ENCODE measurements at regions not wholly inside any gene's neighbourhood (a gene's known extent, or its start where the extent isn't known, plus 50 kb on each side); places are given as distances from the start of the nearest gene placed in this dataset.

DNA sequence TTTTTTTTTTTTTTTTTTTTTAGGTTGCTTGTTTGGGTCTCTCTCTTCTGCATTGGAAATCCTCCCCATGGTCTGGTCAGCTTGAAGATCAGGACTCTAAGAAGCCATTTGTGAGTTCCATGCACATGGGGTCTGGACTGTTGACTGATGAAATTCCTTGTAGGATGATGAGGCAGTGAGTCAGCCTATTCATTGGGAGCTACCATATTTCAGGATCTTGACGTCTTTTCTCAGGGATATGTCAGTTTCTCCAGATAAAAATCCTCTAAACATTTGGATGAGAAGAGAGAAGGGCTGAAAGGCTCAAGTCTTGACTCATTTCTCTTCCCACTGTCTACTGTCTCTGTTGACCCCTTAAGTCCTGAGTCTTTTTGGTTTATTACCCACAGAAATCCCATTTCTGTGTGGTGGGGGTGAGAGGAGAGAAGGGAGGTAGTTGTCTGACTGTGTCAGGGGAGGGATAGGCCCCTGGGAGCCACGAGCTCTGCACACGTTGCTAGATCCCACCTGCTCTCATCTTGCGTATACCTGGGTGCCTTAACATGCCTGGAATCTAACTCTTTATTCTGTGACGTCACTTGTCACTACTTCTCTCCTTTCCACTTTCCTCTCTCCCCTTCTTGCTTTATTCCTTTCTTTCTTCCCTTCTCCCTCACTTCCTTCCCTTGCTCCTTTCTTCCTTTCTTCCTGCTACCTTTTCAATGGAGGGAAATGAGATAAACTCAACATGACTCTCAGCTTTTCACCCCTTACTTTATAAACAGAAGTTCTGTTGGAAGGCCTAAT, 333.1 kb upstream of the XYLT1 start:
- no peak for DNase-seq (ENCODE audit: low read depth in 2 of 2)

DNA sequence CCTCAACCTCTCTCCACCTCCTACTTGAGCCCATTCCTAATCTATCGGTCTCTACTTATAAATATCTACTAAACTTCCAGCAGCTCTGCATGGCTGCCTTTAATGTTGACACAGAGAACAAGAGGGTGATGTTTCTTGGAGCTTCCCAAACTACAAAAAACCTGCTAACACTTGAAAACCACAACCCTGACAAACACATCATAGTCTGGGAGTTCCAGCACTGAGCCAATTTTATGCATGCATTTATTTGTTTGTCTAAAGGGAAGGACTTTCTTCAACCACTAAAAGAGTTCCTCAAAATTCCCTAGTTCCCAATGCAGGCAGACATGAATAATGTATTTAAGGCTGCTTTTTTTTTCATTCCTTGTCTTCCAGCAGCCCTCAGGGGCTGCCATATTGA, 331.8 kb upstream of the XYLT1 start:
- no peak for DNase-seq (ENCODE audit: low read depth in 2 of 2)

DNA sequence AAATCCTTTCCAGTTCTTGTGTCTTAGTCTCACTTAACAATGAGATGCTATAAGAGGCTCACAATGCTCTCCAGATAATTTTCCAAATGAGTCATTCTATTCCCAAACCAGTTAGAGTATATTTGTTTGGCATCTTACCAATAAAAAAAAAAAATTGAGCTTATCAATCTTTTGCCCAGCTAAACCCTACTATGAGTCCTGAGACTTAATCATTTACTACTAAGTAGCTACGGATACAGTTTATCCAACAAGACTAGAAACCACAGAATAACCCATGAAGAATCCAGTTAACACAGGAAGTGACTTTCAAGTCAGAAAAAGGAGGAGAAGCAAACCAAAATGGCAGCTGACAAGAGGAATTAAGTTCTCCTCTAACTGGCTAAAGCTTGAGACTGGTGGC, 330.3 kb upstream of the XYLT1 start:
- DNase-seq (ENCODE audit: low read depth in 2 of 2), result no peak

DNA sequence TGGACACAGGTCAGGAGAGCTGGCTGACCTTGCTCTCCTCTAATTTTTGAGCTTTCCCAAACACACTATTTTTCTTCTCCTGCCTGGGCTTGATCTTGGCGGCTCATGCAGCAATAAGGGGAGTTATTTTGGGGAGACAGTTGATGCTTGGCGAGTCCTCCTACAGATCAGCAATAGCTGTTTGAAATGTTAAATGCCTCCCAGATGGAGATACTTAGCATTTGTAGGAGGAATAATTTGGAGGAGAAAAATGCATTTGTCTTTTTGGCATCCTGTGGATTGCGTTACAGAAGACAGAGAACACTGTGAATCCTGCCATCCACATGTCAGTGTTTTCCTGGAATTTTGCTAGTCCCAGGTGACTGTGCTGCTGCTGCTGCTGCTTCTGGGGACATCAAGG, 328.0 kb upstream of the XYLT1 start:
- DNase-seq (ENCODE audit: low read depth in 2 of 2), result no peak

DNA sequence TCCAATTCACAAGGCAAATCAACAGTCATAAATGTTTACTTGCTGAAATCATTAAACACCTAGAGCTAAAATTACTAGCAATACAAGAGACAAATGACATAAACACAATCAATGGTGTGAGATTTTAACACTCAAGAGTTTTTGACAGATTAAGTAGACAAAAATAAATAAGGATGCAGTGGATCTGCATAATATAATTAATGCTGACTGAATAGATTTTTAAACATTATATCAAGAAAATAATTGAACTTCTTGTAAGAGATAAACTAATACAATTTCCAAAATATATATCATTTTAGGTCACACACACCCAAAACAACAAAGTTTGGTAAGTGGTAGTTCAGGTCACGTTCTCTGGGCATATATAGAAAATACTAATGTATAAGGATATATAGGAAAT, 322.6 kb upstream of the XYLT1 start:
- DNase-seq (ENCODE audit: low read depth in 2 of 2), result no peak

DNA sequence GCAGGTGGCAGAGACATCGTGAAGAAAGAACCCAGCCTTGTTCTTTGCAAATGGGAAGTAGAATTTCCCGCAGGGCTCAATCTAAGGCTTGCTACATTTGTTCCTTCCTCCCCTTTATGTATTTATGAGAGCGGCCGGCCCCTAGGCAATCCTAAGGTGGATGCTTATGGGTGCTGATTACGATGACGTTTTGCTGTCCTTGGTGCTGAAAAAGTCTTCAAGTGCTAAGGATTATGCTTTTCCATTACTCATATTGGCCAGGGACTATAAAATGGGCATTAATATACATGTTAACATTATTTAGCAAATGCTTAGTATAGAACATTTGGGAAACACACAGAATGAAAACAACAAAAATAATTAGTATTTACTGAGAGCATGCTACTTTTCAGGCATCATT, 313.3 kb upstream of the XYLT1 start:
- DNase-seq (ENCODE audit: low read depth in 2 of 2), result no peak

DNA sequence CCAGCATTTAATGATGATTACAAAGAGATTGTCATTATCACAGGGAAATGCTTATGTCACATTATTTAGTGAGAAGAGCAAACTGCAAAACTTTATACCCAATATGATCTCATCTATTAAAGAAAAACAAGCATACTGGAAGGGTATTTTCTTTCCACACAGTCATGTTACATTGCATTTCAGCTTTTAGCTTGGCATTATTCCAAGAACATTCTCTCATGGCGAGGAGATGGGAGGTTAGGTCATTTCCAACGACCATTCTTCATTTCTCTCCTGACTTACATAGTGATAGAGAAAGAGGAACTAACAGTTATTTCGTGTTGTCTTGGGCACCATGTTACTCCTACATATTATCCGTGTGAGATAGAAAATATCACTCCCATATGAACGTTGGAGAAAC, 309.4 kb upstream of the XYLT1 start:
- DNase-seq (ENCODE audit: low read depth in 2 of 2), result no peak

DNA sequence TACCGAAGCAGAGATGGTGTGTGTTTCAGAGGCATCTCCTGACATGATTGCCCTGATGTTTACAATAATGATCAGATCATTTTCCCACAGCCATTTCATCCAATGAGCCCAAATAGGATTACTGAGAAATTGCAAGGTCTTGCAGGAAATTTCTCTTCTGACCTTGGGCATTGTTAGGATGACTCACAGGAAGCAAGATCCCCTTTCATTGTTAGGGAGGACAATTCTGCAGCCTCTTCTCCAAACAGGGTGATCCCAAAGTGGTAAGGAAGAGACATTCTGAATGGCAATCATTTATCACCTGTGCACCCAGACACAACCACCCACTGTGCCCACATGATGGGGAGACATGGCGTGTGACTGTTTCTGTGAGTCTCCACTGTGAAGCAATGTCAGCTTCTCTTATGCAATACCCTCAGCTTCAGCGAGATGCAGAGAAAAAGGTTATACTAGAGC, 306.7 kb upstream of the XYLT1 start:
- no peak for DNase-seq (ENCODE audit: low read depth in 2 of 2)

DNA sequence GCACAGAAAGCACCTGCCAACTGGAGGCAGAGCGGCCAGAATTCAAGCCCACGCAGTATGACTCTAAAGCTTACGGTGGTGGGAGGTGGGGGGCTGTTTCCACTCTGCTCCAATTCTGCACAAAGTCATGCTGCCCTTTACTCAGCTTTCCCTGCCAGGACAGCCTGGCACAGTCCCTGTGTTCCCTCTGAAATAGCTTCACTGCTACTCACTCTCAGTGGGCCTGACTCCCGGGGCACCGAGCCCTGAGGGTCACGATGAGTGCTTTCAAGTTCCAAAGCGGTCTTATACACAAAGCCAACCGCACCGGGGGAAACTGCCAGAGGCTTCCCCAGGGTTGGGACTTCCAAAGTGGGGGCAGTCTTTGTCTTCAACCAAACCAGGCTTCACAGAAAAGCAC, 306.1 kb upstream of the XYLT1 start:
- no peak for DNase-seq (ENCODE audit: low read depth in 2 of 2)

DNA sequence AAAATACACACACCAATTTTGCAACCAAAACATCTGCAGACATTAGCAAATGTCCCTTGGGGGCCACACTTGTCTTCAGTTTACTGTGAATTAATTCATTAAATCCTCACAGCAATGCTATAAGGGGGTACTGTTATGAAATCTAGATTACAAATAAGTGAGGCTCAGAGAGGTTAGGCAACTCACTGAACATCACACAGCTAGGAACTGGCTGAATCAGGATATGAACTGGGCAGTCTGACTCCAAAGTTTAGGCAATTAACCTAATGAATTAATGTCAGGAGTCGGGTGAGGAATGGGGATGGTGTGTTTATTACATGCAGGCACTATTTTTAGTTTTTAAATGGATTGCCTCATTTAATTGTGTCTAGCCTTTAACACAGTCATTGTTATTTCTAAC, 305.7 kb upstream of the XYLT1 start:
- no peak for DNase-seq (ENCODE audit: low read depth in 2 of 2)

DNA sequence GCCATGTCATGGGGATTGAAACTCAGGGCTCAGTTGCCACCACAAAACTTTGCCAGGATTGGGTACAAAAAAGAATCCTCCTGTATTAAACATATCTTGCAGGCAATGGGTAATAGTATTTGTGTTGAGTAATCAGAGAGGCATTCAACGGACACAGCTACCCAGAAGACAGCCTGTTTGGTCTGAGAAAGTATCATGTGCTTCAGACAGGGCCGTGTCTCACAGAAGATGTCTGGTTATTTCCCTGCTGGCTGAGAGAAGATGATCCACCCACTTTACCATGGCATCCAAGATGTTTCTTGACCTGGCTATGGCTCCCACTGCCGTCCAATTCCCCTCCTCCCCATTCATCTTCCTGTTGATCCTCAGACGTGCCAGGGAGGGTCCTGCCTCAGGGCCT, 304.3 kb upstream of the XYLT1 start:
- no peak for DNase-seq (ENCODE audit: low read depth in 2 of 2)

DNA sequence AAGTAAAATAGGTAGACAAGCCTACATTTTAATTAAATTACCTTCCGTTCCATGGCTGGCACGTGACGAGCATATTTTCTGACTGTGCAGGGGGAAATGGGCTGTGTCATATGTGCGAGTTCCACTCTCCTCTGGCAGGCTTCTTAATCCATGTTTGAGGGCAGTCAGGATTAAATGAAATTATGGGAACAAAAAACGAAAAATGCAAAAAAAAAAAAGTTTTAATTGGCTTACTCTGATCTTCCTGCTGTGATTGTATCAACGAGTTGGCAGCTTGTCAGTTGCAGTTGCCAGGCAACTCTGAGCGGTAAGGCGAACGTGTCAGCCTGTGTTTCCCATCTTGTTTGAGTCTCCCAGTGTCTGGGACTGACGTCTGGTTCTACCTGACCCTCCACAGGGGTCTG, 302.9 kb upstream of the XYLT1 start:
- DNase-seq (ENCODE audit: low read depth in 2 of 2), result no peak

DNA sequence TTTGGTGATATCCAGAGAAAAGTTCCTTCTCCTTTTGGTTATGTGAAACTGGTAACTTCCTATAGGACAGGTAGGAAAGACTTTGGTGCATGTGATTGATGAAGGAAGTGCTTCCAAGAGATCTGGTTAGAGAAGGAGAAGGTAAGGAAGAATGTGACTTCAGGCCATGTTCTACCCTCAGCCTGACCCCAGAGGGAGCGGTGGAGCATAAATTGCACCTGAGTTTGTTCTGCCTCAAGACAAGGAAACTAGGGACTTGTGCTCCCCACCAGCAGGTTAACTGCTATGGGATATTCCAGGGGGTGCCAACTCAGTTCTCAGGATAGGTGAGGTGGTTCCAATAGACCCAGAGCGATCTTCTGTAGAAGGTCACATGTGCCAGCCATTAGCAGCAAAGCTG, 299.3 kb upstream of the XYLT1 start:
- no peak for DNase-seq (ENCODE audit: low read depth in 2 of 2)

DNA sequence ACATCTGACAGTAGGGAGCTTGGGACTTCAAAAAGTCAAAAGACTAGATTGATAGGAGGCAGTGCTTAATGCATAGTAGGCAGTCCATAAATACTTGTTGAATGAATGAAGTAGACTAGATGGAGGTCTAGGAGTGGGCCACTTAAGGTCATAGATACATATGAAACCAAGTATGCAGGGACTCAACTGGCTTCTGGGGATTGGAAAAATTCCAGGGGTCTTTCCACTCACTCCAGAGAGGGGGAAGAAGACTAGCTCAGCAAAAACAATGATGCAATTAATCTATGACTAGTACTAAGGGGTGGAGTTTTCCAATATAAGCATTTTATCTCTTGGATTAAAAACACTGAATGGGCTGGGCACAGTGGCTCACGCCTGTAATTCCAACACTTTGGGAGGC, 298.3 kb upstream of the XYLT1 start:
- no peak for DNase-seq (ENCODE audit: low read depth in 2 of 2)

DNA sequence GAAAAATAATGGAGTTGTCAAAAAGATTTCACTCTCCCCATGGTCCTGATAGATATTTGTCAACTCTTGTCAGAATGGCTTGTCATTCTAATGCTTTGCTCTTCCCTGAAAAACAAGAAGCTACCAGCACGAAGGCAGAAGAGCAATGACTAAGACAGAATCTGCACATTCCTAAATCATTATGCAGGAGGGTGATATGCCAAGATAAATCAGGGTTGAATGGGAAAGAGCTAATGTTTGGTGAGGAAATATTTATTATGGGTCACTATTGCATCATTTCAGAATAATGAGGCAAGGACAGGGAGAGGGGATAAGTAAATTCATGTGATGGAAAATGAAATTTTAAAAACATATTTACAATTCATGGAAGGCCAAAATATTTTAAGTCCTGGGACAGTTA, 297.5 kb upstream of the XYLT1 start:
- no peak for DNase-seq (ENCODE audit: low read depth in 2 of 2)

DNA sequence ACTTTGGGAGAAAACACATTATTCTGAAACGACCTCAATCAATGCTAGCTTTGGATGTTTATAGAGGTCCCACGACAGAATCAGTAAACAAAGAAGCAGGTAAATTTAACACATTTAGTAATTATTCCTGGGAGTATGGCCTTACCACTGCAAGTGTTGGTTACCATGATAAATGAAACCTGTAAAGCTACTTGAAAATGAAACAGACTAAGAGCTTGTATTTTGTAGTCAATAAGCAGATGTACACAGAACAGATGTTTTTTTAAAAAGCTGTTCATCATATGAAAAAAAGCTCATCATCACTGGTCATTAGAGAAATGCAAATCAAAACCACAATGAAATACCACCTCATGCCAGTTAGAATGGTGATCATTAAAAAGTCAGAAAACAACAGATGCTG, 295.3 kb upstream of the XYLT1 start:
- DNase-seq (ENCODE audit: low read depth in 2 of 2), result no peak

DNA sequence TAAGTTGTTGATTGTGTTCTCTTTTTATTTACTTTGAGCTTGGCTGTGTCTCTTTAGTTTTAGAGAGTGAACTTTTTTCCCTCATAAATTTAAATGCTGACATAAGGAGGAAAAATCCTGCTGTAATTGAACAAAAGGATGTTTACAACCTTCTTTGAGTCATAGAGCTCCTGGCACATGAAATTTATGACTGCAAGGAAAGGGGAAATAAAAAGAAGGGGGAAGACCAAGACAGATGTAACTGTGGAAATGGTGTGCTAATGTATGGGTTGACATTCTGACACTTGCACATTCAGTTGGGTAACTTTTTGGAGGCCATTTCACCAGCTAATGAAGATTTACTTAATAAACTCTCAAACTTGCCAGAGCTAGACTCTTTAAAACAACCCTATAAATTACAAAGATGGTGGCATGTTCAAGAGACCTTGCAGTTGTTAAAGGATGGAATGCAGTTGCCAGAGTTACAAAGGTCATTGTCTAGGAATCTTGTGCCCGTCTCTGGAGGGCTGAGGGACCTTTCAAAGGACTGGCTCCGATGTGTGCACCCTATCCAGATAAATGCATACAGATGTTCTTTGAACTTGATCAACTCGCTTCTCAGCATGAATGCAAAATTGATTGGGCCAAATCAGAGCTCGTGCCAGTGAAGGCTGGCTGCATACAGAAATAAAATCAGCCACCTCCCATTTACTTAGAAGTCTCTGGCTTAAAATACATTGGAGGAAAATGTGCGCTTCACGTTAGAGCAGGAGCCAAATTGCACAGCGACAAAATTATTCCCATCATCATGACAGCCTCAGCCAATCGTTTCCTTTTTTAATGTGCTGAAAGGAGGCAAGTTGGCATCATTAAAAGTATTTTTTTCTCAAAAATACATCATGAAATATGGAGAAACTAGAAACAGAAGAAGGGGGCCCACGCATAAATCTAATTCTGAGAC, 289.0 kb upstream of the XYLT1 start:
- no peak for DNase-seq (ENCODE audit: low read depth in 2 of 2)

DNA sequence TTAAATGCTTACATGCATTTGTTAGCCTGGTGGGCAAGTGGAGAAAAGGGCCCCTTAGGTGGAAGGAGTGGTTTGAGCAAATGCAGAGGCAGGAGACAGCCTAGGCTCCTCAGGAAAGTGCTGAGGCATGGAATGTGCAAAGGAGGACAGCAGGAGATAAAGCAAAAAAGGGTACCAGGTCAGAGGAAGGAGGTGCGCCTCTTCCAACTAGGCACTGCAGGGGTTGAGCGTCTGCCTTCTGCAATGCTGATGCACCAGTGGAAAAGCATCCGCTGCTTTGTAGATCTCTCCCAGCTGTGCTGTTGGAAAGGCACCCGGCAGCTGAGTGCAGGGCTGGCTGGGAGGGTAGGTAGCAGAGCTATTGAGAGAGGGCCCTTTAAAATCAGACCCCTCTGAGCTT, 287.0 kb upstream of the XYLT1 start:
- no peak for DNase-seq (ENCODE audit: low read depth in 2 of 2)

DNA sequence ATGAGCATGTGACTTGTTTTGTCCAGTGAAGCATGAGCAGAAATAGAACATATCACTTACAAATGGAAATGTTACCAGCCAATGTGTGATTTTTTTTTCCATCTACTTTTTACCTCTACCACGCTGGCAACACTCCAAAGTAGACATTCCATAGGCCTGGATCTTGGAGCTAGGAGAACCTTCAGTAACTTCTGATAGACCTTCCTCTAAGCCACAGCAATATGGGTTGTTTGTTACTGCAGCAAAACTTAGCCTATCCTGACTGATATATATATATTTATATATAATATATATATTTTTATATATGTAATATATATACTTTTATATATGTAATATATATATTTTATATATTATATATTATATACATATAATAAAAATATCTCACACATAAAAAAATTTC, 284.4 kb upstream of the XYLT1 start:
- no peak for DNase-seq (ENCODE audit: low read depth in 2 of 2)

DNA sequence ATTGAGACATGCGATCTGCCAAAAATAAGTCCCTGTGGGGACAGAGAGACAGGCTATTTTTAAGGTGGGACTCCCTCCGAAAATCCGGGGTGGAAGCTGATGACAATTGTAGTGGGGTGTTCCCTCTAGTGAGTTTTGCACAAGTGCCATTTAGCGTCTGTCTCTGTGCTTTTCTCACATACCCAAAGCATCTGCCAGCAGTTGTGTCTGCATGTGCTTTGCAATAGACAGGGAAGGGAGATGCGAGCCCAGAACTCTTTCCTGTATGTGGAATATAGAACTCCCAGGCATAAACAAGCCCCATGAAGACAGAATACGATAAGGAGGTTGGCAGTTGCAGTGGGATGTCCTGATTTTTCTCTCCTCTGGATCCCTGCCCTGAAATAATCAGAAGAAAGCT, 282.7 kb upstream of the XYLT1 start:
- no peak for DNase-seq (ENCODE audit: low read depth in 2 of 2)

DNA sequence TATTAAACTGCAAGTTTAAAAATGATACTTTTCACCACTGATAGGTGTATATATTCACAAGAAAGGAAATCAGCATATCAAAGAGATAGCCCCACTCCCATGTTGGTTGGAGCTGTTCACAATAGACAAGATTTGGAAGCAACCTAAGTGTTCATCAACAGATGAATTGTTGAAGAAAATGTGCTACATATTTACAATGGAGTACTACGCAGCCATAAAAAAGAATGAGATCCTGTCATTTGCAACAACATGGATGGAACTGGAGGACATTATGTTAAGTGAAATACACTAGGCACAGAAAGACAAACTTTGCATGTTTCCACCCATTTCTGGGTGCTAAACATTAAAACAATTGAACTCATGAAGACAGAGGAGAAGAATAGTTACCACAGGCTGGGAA, 278.9 kb upstream of the XYLT1 start:
- DNase-seq (ENCODE audit: low read depth in 2 of 2), result no peak

DNA sequence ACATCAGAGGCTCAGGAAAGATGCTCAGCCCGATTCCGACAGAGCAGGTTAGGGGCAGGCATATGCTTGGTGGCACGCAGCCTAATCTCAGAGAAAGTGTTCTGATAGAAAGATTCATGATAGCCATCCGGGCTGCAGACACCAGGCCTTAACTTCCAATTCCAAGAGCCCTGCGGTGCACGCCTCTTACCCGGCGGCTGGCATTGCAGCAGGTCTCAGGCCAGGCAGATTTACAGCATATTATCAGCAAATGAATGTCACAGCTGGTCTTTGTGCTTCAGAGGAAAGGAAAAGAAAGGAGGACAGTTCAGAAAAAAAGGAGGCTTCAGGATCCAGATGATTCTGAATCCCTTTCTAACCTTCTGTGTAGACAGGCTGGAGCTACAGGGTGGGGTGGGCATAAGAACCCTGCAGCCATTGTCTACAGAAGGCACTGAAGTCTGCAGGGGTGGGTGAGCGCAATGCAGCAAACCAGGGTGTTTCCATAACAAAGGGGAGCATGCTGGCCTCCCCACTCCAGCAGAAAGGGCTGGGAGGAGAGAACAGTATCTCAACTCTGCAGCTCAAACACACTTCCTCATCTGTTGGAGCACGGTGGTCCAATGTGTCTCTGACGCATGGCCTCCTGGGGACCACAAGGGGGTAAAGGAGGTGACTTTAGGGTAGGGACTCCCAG, 277.4 kb upstream of the XYLT1 start:
- DNase-seq (ENCODE audit: low read depth in 2 of 2), result no peak
